ENCODE measurements at regions not wholly inside any gene's neighbourhood (a gene's known extent, or its start where the extent isn't known, plus 50 kb on each side); places are given as distances from the start of the nearest gene placed in this dataset.
A peak's percentile ranks its signal among the peaks of the same experiment; 100 is the strongest.
"Not testable (repeated sequence)": the region's sequence is repeated elsewhere in the genome, so short reads cannot be mapped to it uniquely, and the experiment has no call there.

- no CpG with 5 or more reads among the region's 3 CpGs for WGBS (ENCODE audit: insufficient coverage)
- H3K9me3 ChIP-seq (replicated peaks; ENCODE audit: control insufficient read depth, low read depth, low read length), result no peaks in the 10 kb centered on the region
- no peak overlapping the region for H3K4me3 ChIP-seq (ENCODE audit: low read length)
- H3K4me1 ChIP-seq (ENCODE audit: control insufficient read depth, insufficient read depth, low read length), result peaks cover 4% of the 10 kb centered on the region
- H3K36me3 ChIP-seq (ENCODE audit: control insufficient read depth, insufficient read depth, low read length), result no peaks in the 10 kb centered on the region
- H3K27me3 ChIP-seq (ENCODE audit: control insufficient read depth, insufficient read depth, low read length), result no peaks in the 10 kb centered on the region
- H3K27ac ChIP-seq (ENCODE audit: low read length), result peak overlapping the region; percentile 21
- DNase-seq, result peak; percentile 58
Observed at GRCh38 chr3:31093606-31094005, 199.1 kb upstream of the GADL1 start.

- no peaks in the 10 kb centered on the region for H3K36me3 ChIP-seq (ENCODE audit: control insufficient read depth, insufficient read depth, low read length)
- H3K4me1 ChIP-seq (ENCODE audit: control insufficient read depth, insufficient read depth, low read length), result peaks cover 4% of the 10 kb centered on the region
- no peaks in the 10 kb centered on the region for H3K27me3 ChIP-seq (ENCODE audit: control insufficient read depth, insufficient read depth, low read length)
- WGBS (ENCODE audit: insufficient coverage), result no CpG with 5 or more reads among the region's 4 CpGs
- no peaks in the 10 kb centered on the region for H3K9me3 ChIP-seq (replicated peaks; ENCODE audit: control insufficient read depth, low read depth, low read length)
- no peak for DNase-seq
- H3K27ac ChIP-seq (ENCODE audit: low read length), result no peak overlapping the region
- no peak overlapping the region for H3K4me3 ChIP-seq (ENCODE audit: low read length)
Observed at GRCh38 chr3:31094048-31094447, 199.6 kb upstream of the GADL1 start.

- DNase-seq, result no peak
- no peak overlapping the region for H3K27ac ChIP-seq (ENCODE audit: low read length)
- no peak overlapping the region for H3K4me3 ChIP-seq (ENCODE audit: low read length)
- no CpG with 5 or more reads among the region's 3 CpGs for WGBS (ENCODE audit: insufficient coverage)
- no peaks in the 10 kb centered on the region for H3K9me3 ChIP-seq (replicated peaks; ENCODE audit: control insufficient read depth, low read depth, low read length)
- H3K36me3 ChIP-seq (ENCODE audit: control insufficient read depth, insufficient read depth, low read length), result no peaks in the 10 kb centered on the region
- H3K4me1 ChIP-seq (ENCODE audit: control insufficient read depth, insufficient read depth, low read length), result peaks cover 4% of the 10 kb centered on the region
- H3K27me3 ChIP-seq (ENCODE audit: control insufficient read depth, insufficient read depth, low read length), result no peaks in the 10 kb centered on the region
Observed at GRCh38 chr3:31095255-31095654, 200.8 kb upstream of the GADL1 start.

GRCh38 chr3:31096661-31097395 lies 202.4 kb upstream of the GADL1 start:
- DNase-seq, result no peak
- Histone ChIP-seq H3K4me1 (ENCODE audit: control insufficient read depth, insufficient read depth, low read length) (peaks cover 4% of the 10 kb centered on the region), H3K9me3 (replicated peaks; ENCODE audit: control insufficient read depth, low read depth, low read length) (no peaks in the 10 kb centered on the region), H3K36me3 (ENCODE audit: control insufficient read depth, insufficient read depth, low read length) (no peaks in the 10 kb centered on the region), H3K27ac (ENCODE audit: low read length) (no peak overlapping the region), H3K27me3 (ENCODE audit: control insufficient read depth, insufficient read depth, low read length) (no peaks in the 10 kb centered on the region), H3K4me3 (ENCODE audit: low read length) (no peak overlapping the region)
- WGBS (ENCODE audit: insufficient coverage), result no CpG with 5 or more reads among the region's 5 CpGs

- Histone ChIP-seq H3K36me3 (ENCODE audit: control insufficient read depth, insufficient read depth, low read length) (no peaks in the 10 kb centered on the region), H3K27ac (ENCODE audit: low read length) (no peak overlapping the region), H3K4me1 (ENCODE audit: control insufficient read depth, insufficient read depth, low read length) (no peaks in the 10 kb centered on the region)
Observed at GRCh38 chr3:31100519-31100918, 206.1 kb upstream of the GADL1 start.

GRCh38 chr3:31101285-31101684 lies 206.8 kb upstream of the GADL1 start:
- H3K27me3 ChIP-seq (ENCODE audit: control insufficient read depth, insufficient read depth, low read length); H3K27ac ChIP-seq (ENCODE audit: low read length); H3K36me3 ChIP-seq (ENCODE audit: control insufficient read depth, insufficient read depth, low read length); H3K9me3 ChIP-seq (replicated peaks; ENCODE audit: control insufficient read depth, low read depth, low read length); H3K4me1 ChIP-seq (ENCODE audit: control insufficient read depth, insufficient read depth, low read length); DNase-seq; H3K4me3 ChIP-seq (ENCODE audit: low read length): not testable (repeated sequence)
- 0% methylated on average over 1 of the region's 1 CpG for WGBS (ENCODE audit: insufficient coverage)

More at GRCh38 chr3:31100519-31100918, 206.1 kb upstream of the GADL1 start:
- H3K9me3 ChIP-seq (replicated peaks; ENCODE audit: control insufficient read depth, low read depth, low read length), result no peaks in the 10 kb centered on the region
- WGBS (ENCODE audit: insufficient coverage), result no CpG with 5 or more reads among the region's 1 CpG
- no peak for DNase-seq
- H3K4me3 ChIP-seq (ENCODE audit: low read length), result no peak overlapping the region
- H3K27me3 ChIP-seq (ENCODE audit: control insufficient read depth, insufficient read depth, low read length), result no peaks in the 10 kb centered on the region

- no peak overlapping the region for H3K4me3 ChIP-seq (ENCODE audit: low read length)
- WGBS (ENCODE audit: insufficient coverage), result 86% methylated on average over 1 of the region's 8 CpGs
- H3K36me3 ChIP-seq (ENCODE audit: control insufficient read depth, insufficient read depth, low read length), result no peaks in the 10 kb centered on the region
- no peaks in the 10 kb centered on the region for H3K4me1 ChIP-seq (ENCODE audit: control insufficient read depth, insufficient read depth, low read length)
- no peak for DNase-seq
- no peaks in the 10 kb centered on the region for H3K9me3 ChIP-seq (replicated peaks; ENCODE audit: control insufficient read depth, low read depth, low read length)
- no peaks in the 10 kb centered on the region for H3K27me3 ChIP-seq (ENCODE audit: control insufficient read depth, insufficient read depth, low read length)
- no peak overlapping the region for H3K27ac ChIP-seq (ENCODE audit: low read length)
Observed at GRCh38 chr3:31102196-31102879, 207.9 kb upstream of the GADL1 start.

GRCh38 chr3:31103181-31103580 lies 208.7 kb upstream of the GADL1 start:
- H3K36me3 ChIP-seq (ENCODE audit: control insufficient read depth, insufficient read depth, low read length), result no peaks in the 10 kb centered on the region
- DNase-seq, result no peak
- no CpG with 5 or more reads among the region's 2 CpGs for WGBS (ENCODE audit: insufficient coverage)

GRCh38 chr3:31103623-31104180 lies 209.2 kb upstream of the GADL1 start:
- H3K4me3 ChIP-seq (ENCODE audit: low read length), result no peak overlapping the region
- no peak for DNase-seq
- WGBS (ENCODE audit: insufficient coverage), result 82% methylated on average over 3 of the region's 4 CpGs
- H3K9me3 ChIP-seq (replicated peaks; ENCODE audit: control insufficient read depth, low read depth, low read length), result no peaks in the 10 kb centered on the region
- no peaks in the 10 kb centered on the region for H3K27me3 ChIP-seq (ENCODE audit: control insufficient read depth, insufficient read depth, low read length)
- no peaks in the 10 kb centered on the region for H3K36me3 ChIP-seq (ENCODE audit: control insufficient read depth, insufficient read depth, low read length)
- no peaks in the 10 kb centered on the region for H3K4me1 ChIP-seq (ENCODE audit: control insufficient read depth, insufficient read depth, low read length)
- no peak overlapping the region for H3K27ac ChIP-seq (ENCODE audit: low read length)

More at GRCh38 chr3:31103181-31103580, 208.7 kb upstream of the GADL1 start:
- H3K27ac ChIP-seq (ENCODE audit: low read length), result no peak overlapping the region
- no peaks in the 10 kb centered on the region for H3K27me3 ChIP-seq (ENCODE audit: control insufficient read depth, insufficient read depth, low read length)
- no peaks in the 10 kb centered on the region for H3K9me3 ChIP-seq (replicated peaks; ENCODE audit: control insufficient read depth, low read depth, low read length)
- no peaks in the 10 kb centered on the region for H3K4me1 ChIP-seq (ENCODE audit: control insufficient read depth, insufficient read depth, low read length)
- no peak overlapping the region for H3K4me3 ChIP-seq (ENCODE audit: low read length)

- Histone ChIP-seq H3K4me3 (ENCODE audit: low read length) (no peak overlapping the region), H3K27me3 (ENCODE audit: control insufficient read depth, insufficient read depth, low read length) (no peaks in the 10 kb centered on the region), H3K4me1 (ENCODE audit: control insufficient read depth, insufficient read depth, low read length) (no peaks in the 10 kb centered on the region), H3K9me3 (replicated peaks; ENCODE audit: control insufficient read depth, low read depth, low read length) (no peaks in the 10 kb centered on the region), H3K27ac (ENCODE audit: low read length) (no peak overlapping the region), H3K36me3 (ENCODE audit: control insufficient read depth, insufficient read depth, low read length) (no peaks in the 10 kb centered on the region)
- no peak for DNase-seq
- WGBS (ENCODE audit: insufficient coverage), result no CpG with 5 or more reads among the region's 1 CpG
Observed at GRCh38 chr3:31105011-31105410, 210.6 kb upstream of the GADL1 start.

Data from muscle of leg (tissue), 3 donors.